ENCODE measurements at regions not wholly inside any gene's neighbourhood (a gene's known extent, or its start where the extent isn't known, plus 50 kb on each side); places are given as distances from the start of the nearest gene placed in this dataset.

DNA sequence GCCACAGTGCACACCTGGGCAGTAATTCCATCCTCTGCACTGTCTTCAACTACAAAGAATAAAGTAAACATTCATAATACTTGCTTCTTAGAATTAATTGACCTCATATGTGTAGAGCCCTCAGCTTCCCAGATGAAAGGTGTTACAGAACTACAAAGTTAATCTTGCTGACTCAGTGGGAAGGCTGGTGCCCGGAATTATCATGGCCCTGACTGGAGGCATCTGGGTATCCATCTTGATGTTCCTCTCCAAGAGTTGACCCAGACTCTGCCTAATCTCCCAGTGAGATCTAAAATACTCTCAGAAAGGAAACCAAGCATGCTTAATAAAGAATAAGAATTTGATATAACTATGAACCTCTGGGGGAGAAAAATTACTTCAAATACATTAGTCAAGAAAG is 147.0 kb upstream of the ARID2 start:
- Mint-ChIP-seq H3K4me1 (ENCODE audit: low read depth) (no peaks in the 10 kb centered on the region), H3K4me3 (ENCODE audit: low read depth) (no peak overlapping the region), H3K27ac (no peak overlapping the region), H3K9me3 (no peaks in the 10 kb centered on the region), H3K36me3 (ENCODE audit: low read depth) (no peaks in the 10 kb centered on the region), H3K27me3 (ENCODE audit: low read depth) (peaks cover 6% of the 10 kb centered on the region)
- intact Hi-C loops (cut with micrococcal nuclease), result no loop called here
- no peak for DNase-seq (ENCODE audit: low spot score)

DNA sequence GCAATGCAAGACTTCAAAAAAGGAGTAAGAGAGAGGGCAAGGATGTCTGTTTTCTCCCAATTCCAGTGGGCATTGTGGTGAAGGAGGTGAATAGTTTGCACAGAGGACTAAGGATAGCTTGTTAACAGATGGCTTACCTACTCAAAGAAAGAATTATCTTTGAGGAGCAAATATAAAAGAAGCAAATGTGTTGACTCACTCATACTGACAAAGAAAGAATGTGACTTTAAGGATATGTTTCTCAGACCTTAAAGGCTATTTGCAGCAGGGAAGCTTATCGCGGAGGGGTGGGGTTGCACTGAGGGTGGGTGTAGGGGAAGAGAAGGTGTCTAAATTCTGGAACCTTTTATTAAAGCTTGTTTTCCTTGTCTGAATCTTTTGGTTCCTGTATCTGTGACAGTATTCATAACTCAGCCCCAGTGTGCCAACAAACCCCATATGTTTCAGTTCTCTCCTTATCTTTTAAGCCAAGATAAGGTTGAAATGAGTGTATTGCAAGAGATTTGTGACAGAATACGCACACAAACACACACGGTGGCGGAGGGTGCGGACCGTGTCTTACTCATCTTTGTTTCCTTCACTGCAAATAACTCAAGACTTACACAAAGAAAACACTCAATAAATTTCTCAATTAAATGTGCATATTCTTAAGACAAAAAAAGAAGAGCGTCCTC is 146.4 kb upstream of the ARID2 start:
- H3K4me1 Mint-ChIP-seq (ENCODE audit: low read depth), result no peaks in the 10 kb centered on the region
- H3K36me3 Mint-ChIP-seq (ENCODE audit: low read depth), result no peaks in the 10 kb centered on the region
- H3K27ac Mint-ChIP-seq, result no peak overlapping the region
- H3K27me3 Mint-ChIP-seq (ENCODE audit: low read depth), result peaks cover 6% of the 10 kb centered on the region
- H3K4me3 Mint-ChIP-seq (ENCODE audit: low read depth), result no peak overlapping the region
- DNase-seq (ENCODE audit: low spot score), result no peak
- no peaks in the 10 kb centered on the region for H3K9me3 Mint-ChIP-seq
- intact Hi-C loops (cut with micrococcal nuclease), result no loop called here

DNA sequence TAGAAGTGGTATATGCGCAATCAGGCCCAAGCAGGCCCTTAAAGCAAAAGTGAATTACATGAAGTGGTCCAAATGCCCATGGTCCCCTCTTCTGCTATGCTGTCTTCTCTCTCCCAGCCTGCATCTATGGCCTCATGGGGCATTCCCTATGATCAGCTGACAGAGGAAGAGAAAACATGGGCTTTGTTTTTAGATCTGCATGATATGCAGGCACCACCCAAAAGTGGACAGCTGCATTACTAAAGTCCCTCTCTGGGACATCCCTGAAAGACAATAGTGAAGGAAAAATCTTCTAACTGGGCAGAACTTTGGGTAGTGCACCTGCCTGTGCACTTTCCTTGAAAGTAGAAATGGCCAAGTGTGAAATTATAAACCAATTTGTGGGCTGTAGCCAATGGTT is 145.2 kb upstream of the ARID2 start:
- H3K4me1 Mint-ChIP-seq (ENCODE audit: low read depth), result no peaks in the 10 kb centered on the region
- H3K27ac Mint-ChIP-seq, result no peak overlapping the region
- no peaks in the 10 kb centered on the region for H3K36me3 Mint-ChIP-seq (ENCODE audit: low read depth)
- no peak overlapping the region for H3K4me3 Mint-ChIP-seq (ENCODE audit: low read depth)
- H3K27me3 Mint-ChIP-seq (ENCODE audit: low read depth), result peaks cover 4% of the 10 kb centered on the region
- intact Hi-C loops (cut with micrococcal nuclease), result no loop called here
- H3K9me3 Mint-ChIP-seq, result no peaks in the 10 kb centered on the region
- DNase-seq (ENCODE audit: low spot score), result no peak

DNA sequence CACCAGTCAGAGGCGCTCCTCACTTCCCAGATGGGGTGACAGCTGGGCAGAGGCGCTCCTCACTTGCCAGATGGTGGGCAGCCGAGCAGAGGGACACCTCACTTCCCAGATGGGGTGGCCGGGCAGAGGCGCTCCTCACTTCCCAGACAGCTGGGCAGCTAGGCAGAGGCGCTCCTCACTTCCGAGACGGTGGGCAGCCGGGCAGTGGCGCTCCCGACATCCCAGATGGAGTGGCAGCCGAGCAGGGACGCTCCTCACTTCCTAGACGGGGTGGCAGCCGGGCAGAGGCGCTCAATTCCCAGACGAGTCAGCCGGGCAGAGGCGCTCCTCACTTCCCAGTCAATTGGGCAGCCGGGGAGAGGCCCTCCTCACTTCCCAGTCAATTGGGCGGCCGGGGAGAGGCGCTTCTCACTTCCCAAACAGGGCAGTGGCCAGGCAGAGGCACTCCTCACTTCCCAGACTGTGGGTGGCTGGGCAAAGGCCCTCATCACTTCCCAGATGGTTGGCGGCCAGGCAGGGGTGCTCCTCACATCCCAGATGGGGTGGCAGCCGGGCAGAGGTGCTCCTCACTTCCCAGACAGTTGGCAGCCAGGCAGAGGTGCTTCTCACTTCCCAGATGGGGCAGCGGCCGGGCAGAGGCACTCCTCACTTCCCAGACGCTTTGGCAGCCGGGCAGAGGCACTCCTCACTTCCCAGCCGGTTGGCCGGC is 143.8 kb upstream of the ARID2 start:
- Mint-ChIP-seq H3K9me3 (no peaks in the 10 kb centered on the region), H3K27ac (no peak overlapping the region), H3K4me3 (ENCODE audit: low read depth) (no peak overlapping the region), H3K4me1 (ENCODE audit: low read depth) (no peaks in the 10 kb centered on the region), H3K36me3 (ENCODE audit: low read depth) (no peaks in the 10 kb centered on the region), H3K27me3 (ENCODE audit: low read depth) (peaks cover 6% of the 10 kb centered on the region)
- intact Hi-C loops (cut with micrococcal nuclease), result no loop called here
- no peak for DNase-seq (ENCODE audit: low spot score)

DNA sequence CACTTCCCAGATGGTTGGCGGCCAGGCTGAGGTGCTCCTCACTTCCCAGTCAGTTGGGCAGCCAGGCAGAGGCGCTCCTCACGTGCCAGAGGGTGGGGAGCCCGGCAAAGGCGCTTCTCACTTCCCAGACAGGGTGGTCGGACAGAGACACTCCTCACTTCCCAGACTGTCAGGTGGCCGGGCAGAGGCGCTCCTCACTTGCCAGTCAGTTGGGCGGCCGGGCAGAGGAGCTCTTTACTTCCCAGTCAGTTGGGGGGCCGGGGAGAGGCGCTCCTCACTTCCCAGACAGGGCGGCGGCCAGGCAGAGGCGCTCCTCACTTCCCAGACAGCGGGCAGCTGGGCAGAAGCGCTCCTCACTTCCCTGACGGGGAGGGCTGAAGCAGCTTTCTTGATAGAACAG is 143.0 kb upstream of the ARID2 start:
- no peak for DNase-seq (ENCODE audit: low spot score)
- no peaks in the 10 kb centered on the region for H3K4me1 Mint-ChIP-seq (ENCODE audit: low read depth)
- H3K27me3 Mint-ChIP-seq (ENCODE audit: low read depth), result peaks cover 3% of the 10 kb centered on the region
- intact Hi-C loops (cut with micrococcal nuclease), result no loop called here
- no peak overlapping the region for H3K4me3 Mint-ChIP-seq (ENCODE audit: low read depth)
- no peak overlapping the region for H3K27ac Mint-ChIP-seq
- H3K36me3 Mint-ChIP-seq (ENCODE audit: low read depth), result no peaks in the 10 kb centered on the region
- no peaks in the 10 kb centered on the region for H3K9me3 Mint-ChIP-seq

DNA sequence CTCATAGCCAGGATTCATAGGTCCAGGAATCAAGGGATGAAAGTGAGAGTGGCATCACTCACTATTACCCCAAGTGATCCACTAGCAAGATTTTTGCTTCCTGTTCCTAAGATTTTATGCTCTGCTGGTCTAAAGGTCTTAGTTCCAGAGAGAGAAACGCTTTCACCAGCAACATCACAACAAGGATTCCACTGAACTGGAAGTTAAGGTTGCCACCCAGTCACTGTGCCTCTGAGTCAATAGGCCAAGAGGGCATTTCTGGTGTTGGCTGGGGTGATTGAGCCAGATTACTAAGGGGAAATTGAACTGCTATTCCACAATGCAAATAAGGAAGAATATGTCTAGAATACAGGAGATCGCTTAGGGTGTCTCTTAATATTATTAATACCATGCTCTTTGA is 142.5 kb upstream of the ARID2 start:
- H3K4me3 Mint-ChIP-seq (ENCODE audit: low read depth), result no peak overlapping the region
- no peak for DNase-seq (ENCODE audit: low spot score)
- intact Hi-C loops (cut with micrococcal nuclease), result no loop called here
- H3K27me3 Mint-ChIP-seq (ENCODE audit: low read depth), result peaks cover 6% of the 10 kb centered on the region
- no peak overlapping the region for H3K27ac Mint-ChIP-seq
- no peaks in the 10 kb centered on the region for H3K9me3 Mint-ChIP-seq
- no peaks in the 10 kb centered on the region for H3K36me3 Mint-ChIP-seq (ENCODE audit: low read depth)
- H3K4me1 Mint-ChIP-seq (ENCODE audit: low read depth), result no peaks in the 10 kb centered on the region

DNA sequence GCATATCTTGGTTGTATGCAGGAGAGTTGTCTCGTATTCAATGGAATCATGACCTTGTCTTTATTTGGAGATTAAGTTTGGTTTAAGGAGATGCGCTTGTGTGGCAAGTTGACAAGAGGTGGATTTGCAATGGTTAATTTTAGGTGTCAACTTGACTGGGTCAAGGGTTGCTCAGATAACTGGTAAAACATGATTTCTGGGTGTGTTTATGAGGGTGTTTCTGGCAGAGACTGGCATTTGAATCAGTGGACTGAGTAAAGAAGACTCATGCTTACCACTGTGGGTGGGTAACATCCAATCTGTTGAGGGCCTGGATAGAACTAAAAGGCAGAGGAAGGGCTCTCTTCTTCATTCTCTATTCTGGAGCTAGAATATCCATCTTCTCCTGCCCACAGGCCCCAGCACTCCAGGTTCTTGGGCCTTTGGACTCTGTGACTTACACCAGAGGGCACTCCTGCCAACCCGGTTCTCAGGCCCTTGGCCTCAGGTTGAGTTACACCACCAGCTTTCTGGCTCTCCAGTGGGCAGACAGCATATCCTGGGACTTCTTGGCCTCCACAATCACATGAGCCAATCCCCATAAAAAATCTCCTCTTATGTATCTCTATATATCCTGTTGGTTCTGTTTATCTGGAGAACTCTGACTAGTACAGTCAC is 141.5 kb upstream of the ARID2 start:
- no peaks in the 10 kb centered on the region for H3K9me3 Mint-ChIP-seq
- no peaks in the 10 kb centered on the region for H3K4me1 Mint-ChIP-seq (ENCODE audit: low read depth)
- H3K36me3 Mint-ChIP-seq (ENCODE audit: low read depth), result no peaks in the 10 kb centered on the region
- peaks cover 7% of the 10 kb centered on the region for H3K27me3 Mint-ChIP-seq (ENCODE audit: low read depth)
- no peak overlapping the region for H3K27ac Mint-ChIP-seq
- H3K4me3 Mint-ChIP-seq (ENCODE audit: low read depth), result no peak overlapping the region
- DNase-seq (ENCODE audit: low spot score), result no peak
- intact Hi-C loops (cut with micrococcal nuclease), result no loop called here

DNA sequence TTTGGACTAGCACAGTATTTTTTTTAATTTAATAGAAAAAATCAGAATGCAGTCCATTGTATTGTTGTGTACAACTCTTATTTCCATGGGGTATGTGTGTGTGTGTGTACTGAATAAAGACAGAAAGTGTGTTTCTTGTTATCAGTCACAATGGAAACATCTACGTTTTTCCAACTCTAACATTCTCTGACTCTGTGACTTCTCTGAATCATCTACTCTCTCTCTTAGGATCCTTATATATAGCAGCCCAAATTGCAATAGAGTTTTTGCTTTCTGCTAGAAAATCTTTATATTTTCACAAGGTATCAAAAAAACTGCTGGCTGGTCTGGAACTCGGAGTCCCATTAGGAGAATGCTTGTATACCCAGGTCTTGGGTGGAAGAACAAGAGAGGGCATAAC is 138.9 kb upstream of the ARID2 start:
- Mint-ChIP-seq H3K4me3 (ENCODE audit: low read depth) (no peak overlapping the region), H3K36me3 (ENCODE audit: low read depth) (no peaks in the 10 kb centered on the region), H3K4me1 (ENCODE audit: low read depth) (no peaks in the 10 kb centered on the region), H3K27me3 (ENCODE audit: low read depth) (peaks cover 13% of the 10 kb centered on the region), H3K9me3 (peaks cover 4% of the 10 kb centered on the region), H3K27ac (no peak overlapping the region)
- DNase-seq (ENCODE audit: low spot score), result no peak
- intact Hi-C loops (cut with micrococcal nuclease), result no loop called here

DNA sequence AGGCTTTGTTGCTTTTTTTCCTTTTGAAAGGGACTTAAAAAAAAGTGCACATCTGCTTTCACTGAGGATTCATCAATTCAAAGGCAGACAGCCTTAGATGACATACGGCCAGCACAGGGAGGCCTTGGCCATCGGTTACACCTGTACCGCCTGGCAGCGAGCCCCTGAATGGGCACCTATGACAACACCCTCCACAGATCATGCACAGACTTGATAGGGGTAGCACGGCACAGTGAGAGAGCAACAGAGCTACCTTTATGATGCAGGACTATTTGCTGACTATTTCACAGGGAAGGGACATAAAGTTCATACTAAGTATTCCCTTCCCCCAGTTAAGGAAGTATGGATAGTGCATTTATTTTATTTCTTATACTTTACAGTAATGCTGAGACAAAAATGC is 137.9 kb upstream of the ARID2 start:
- no peaks in the 10 kb centered on the region for H3K36me3 Mint-ChIP-seq (ENCODE audit: low read depth)
- no peak overlapping the region for H3K27ac Mint-ChIP-seq
- no peak overlapping the region for H3K4me3 Mint-ChIP-seq (ENCODE audit: low read depth)
- peaks cover 17% of the 10 kb centered on the region for H3K27me3 Mint-ChIP-seq (ENCODE audit: low read depth)
- no peaks in the 10 kb centered on the region for H3K4me1 Mint-ChIP-seq (ENCODE audit: low read depth)
- H3K9me3 Mint-ChIP-seq, result peaks cover 4% of the 10 kb centered on the region
- DNase-seq (ENCODE audit: low spot score), result no peak
- intact Hi-C loops (cut with micrococcal nuclease), result no loop called here

DNA sequence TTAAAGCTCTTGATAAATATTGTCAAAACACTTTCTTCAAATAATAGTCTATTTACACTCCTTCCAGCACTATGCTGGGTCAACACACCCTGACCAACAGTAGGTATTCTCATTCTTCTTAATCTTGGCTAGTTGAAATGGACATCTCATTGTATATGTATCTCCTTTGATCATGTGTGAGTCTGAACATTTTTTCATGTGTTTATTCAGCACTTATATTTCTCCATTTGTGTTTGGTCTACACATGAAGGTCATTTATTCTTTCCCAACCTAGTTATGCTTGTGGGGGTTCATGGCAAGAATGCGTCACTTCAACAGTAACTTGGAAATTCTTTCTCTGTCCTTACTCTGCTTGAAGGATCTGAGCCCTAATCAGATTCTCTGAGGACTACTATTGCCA is 133.1 kb upstream of the ARID2 start:
- Mint-ChIP-seq H3K27me3 (ENCODE audit: low read depth) (peaks cover 25% of the 10 kb centered on the region), H3K9me3 (peaks cover 4% of the 10 kb centered on the region), H3K4me3 (ENCODE audit: low read depth) (no peak overlapping the region), H3K4me1 (ENCODE audit: low read depth) (no peaks in the 10 kb centered on the region), H3K36me3 (ENCODE audit: low read depth) (no peaks in the 10 kb centered on the region), H3K27ac (no peak overlapping the region)
- DNase-seq (ENCODE audit: low spot score), result no peak
- intact Hi-C loops (cut with micrococcal nuclease), result no loop called here

DNA sequence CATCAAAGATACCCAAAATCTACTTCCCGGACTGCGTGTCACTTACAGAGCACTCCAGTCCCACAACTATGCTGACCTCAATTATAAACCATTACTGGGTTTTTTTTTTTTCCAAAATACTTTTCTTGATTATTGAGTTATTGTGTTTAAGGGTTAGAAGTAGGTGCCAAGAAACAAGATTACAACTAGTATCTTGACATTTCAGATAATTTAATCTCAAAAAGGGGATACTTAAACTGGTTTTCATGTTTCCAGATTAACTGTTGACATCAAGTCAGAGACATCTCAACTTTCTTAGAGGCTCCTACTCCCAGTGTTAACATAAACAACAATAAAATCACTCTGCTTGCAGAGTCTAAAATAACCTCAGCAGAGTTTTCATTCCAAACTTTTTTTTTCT is 131.2 kb upstream of the ARID2 start:
- Mint-ChIP-seq H3K4me3 (ENCODE audit: low read depth) (no peak overlapping the region), H3K27ac (no peak overlapping the region), H3K27me3 (ENCODE audit: low read depth) (peaks cover 22% of the 10 kb centered on the region), H3K9me3 (peaks cover 4% of the 10 kb centered on the region), H3K36me3 (ENCODE audit: low read depth) (no peaks in the 10 kb centered on the region), H3K4me1 (ENCODE audit: low read depth) (no peaks in the 10 kb centered on the region)
- intact Hi-C loops (cut with micrococcal nuclease), result no loop called here
- DNase-seq (ENCODE audit: low spot score), result no peak

DNA sequence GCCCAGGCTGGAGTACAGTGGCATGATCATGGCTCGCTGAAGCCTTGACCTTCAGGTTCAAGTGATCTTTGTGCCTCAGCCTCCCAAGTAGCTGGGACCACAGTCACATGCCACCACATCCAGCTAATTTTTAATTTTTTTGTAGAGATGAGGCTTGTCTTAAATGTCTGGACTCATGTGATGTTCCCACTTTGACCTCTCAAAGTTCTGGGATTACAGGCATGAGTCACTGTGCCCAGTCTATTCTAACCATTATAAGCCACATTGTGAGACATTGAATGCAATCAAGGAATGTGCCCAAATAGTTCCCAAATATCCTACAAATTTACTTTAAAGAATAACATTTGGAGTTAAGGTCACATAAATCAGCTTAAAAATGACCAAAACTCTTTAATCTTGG is 130.7 kb upstream of the ARID2 start:
- Mint-ChIP-seq H3K27ac (no peak overlapping the region), H3K4me3 (ENCODE audit: low read depth) (no peak overlapping the region), H3K36me3 (ENCODE audit: low read depth) (no peaks in the 10 kb centered on the region), H3K27me3 (ENCODE audit: low read depth) (peaks cover 22% of the 10 kb centered on the region), H3K4me1 (ENCODE audit: low read depth) (no peaks in the 10 kb centered on the region), H3K9me3 (peaks cover 4% of the 10 kb centered on the region)
- intact Hi-C loops (cut with micrococcal nuclease), result no loop called here
- no peak for DNase-seq (ENCODE audit: low spot score)

DNA sequence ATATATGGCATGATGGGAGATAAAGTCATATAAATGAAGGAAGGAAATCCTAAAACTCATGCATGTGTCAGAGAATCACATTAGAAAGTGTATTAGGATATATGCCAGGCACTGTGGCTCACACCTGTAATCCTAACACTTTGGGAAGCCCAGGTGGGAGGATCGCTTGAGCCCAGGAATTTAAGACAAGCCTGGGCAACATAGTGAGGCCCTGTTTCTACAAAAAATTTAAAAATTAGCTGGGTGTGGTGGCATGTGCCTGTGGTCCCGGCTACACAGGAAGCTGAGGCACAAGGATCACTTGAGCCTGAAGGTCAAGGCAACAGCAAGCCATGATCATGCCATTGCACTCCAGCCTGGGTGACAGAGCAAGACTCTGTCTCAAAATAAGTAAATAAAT is 130.3 kb upstream of the ARID2 start:
- intact Hi-C loops (cut with micrococcal nuclease), result no loop called here
- Mint-ChIP-seq H3K36me3 (ENCODE audit: low read depth) (no peaks in the 10 kb centered on the region), H3K27ac (no peak overlapping the region), H3K27me3 (ENCODE audit: low read depth) (peaks cover 22% of the 10 kb centered on the region), H3K4me3 (ENCODE audit: low read depth) (no peak overlapping the region), H3K4me1 (ENCODE audit: low read depth) (no peaks in the 10 kb centered on the region), H3K9me3 (peaks cover 4% of the 10 kb centered on the region)
- DNase-seq (ENCODE audit: low spot score), result no peak

Measured in activated T-helper 2 cell treated with anti-CD3 and anti-CD28 coated beads, Interferon-gamma antibody, Interleukin-2, Interleukin-4, amounts not matched to agents 10 μg/mL and 5 μg/mL and 100 μg/mL, durations not matched to agents 14 hours and 24 hours and 36 hours (primary cell).